OCI-LY3 (cell line): ENCODE measurements at regions not wholly inside any gene's neighbourhood (a gene's known extent, or its start where the extent isn't known, plus 50 kb on each side); places are given as distances from the start of the nearest gene placed in this dataset.

ENCODE experiments used
- EZH2phosphoT487 ChIP-seq: fragments of 200-600 bp; shearing (Covaris generic); IDR thresholded peaks from 2 replicates; pipeline ENCODE4 v1.6.1; 2018; ENCODE audit warnings: antibody characterized with exemption, mixed run types, low read depth
- TF ChIP-seq, protein P1 (sequence below): fragments of 200-600, 300-600 bp; sonication (generic); IDR thresholded peaks from 2 replicates; pipeline ENCODE4 v1.5.1; 2014; ENCODE audit warnings: antibody characterized with exemption, low read length, low read depth

DNA sequence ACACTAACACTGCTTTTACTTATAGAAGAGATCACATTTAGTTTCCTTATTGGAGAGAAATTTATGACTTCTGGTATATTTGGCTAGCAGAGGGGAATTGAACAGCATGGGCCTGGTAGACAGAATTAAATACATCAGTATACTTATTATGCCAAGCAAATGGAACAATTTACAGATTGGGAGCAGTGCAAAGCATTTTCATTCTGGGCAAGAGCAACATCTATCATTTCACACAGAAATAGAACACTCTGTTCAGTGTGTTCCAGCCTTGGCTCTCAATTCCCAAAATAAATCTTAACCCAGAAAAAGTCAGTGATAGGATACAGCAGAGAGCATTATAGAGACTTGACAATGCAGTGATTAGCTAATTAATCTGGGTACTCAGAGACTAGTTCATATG lies 604.0 kb upstream of the SLITRK6 start:
- TF ChIP-seq, protein P1, sequence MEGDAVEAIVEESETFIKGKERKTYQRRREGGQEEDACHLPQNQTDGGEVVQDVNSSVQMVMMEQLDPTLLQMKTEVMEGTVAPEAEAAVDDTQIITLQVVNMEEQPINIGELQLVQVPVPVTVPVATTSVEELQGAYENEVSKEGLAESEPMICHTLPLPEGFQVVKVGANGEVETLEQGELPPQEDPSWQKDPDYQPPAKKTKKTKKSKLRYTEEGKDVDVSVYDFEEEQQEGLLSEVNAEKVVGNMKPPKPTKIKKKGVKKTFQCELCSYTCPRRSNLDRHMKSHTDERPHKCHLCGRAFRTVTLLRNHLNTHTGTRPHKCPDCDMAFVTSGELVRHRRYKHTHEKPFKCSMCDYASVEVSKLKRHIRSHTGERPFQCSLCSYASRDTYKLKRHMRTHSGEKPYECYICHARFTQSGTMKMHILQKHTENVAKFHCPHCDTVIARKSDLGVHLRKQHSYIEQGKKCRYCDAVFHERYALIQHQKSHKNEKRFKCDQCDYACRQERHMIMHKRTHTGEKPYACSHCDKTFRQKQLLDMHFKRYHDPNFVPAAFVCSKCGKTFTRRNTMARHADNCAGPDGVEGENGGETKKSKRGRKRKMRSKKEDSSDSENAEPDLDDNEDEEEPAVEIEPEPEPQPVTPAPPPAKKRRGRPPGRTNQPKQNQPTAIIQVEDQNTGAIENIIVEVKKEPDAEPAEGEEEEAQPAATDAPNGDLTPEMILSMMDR = no peak
- no peak for TF ChIP-seq EZH2phosphoT487
